ENCODE measurements at regions not wholly inside any gene's neighbourhood (a gene's known extent, or its start where the extent isn't known, plus 50 kb on each side); places are given as distances from the start of the nearest gene placed in this dataset.

DNA sequence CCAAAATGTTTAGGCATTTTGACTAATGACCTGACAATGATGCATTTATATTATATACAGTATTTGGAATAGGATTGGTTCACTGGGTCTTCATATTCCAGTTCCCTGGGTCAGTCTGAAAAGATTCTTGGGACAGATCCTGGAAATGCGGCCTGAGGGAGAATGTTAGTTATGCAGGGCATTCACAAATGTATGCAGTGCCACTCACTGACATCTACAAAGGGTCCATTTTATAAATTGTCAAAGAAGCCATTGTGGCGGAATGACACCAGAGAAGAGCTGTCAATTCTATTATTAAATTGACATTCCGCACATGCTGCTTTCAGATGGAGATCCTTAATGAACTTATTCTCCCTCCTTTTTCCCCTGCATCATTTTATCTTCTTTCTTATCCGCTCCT lies 176.6 kb downstream of the VGLL3 start:
- TF ChIP-seq CTCF (conservative IDR thresholded peaks at IDR 0.05) (no peak), EZH2 (IDR thresholded peaks at IDR 0.05; ENCODE audit: low read depth) (no peak)
